K562 (cell line): ENCODE measurements at regions not wholly inside any gene's neighbourhood (a gene's known extent, or its start where the extent isn't known, plus 50 kb on each side); places are given as distances from the start of the nearest gene placed in this dataset.

ENCODE experiments used
- CREB3L1 ChIP-seq: fragments of 450-650 bp; IDR thresholded peaks from 2 replicates; pipeline ENCODE4 v1.6.1; 2014; ENCODE audit warnings: low read depth, mild to moderate bottlenecking, moderate library complexity, borderline replicate concordance
- CSDE1 ChIP-seq, 2 experiments: fragments of 450-650 bp; IDR thresholded peaks; 2 replicates each; pipeline ENCODE4 v1.6.1; 2016; ENCODE audit warnings: mild to moderate bottlenecking in 1 of 2
- DPF2 ChIP-seq: fragments of 450-650 bp; IDR thresholded peaks from 2 replicates; pipeline ENCODE4 v1.6.1; 2016
- EHMT2 ChIP-seq: fragments of 450-650 bp; IDR thresholded peaks from 2 replicates; pipeline ENCODE4 v1.6.1; 2018; ENCODE audit warnings: antibody characterized with exemption
- FIP1L1 ChIP-seq: fragments of 200-400 bp; formaldehyde crosslinking; IDR thresholded peaks from 2 replicates; pipeline ENCODE4 v1.6.1; 2018; ENCODE audit warnings: mild to moderate bottlenecking, low read depth, low read length; ENCODE audit not compliant: poor library complexity, severe bottlenecking
- FOXK2 ChIP-seq, 2 experiments: fragments of 450-650 bp; IDR thresholded peaks in 1 of 2; conservative IDR thresholded peaks in 1 of 2; 2 replicates each; pipeline ENCODE4 v1.6.1; 2016; ENCODE audit warnings: low read depth in 2 of 2, mild to moderate bottlenecking in 1 of 2
- GABPA ChIP-seq: fragments of 200-800 bp; sonication (Bioruptor generic); conservative IDR thresholded peaks from 2 replicates; pipeline ENCODE4 v1.6.1; 2016; ENCODE audit warnings: low read depth, missing genetic modification characterization, missing compliant biosample characterization
- GTF2E2 ChIP-seq: fragments of 200-800 bp; sonication (Bioruptor generic); IDR thresholded peaks from 2 replicates; pipeline ENCODE4 v1.6.1; 2016; ENCODE audit warnings: missing genetic modification characterization, missing compliant biosample characterization
- JUNB ChIP-seq: fragments of 450-650 bp; formaldehyde crosslinking; conservative IDR thresholded peaks from 2 replicates; pipeline ENCODE4 v1.4.0; 2020; ENCODE audit warnings: mild to moderate bottlenecking
- JUND ChIP-seq, 2 experiments: IDR thresholded peaks; 2 replicates in 1 of 2; 3 replicates in 1 of 2; pipeline ENCODE4 v1.6.1; 2011; ENCODE audit warnings: borderline replicate concordance in 2 of 2, low read depth in 2 of 2, low read length in 2 of 2, improper control_type of control experiment in 1 of 2, missing biosample characterization in 1 of 2, missing genetic modification characterization in 1 of 2, missing genetic modification reagents in 1 of 2
- MAFK ChIP-seq: IDR thresholded peaks from 2 replicates; pipeline ENCODE4 v1.6.1; 2011; ENCODE audit warnings: low read length, improper control_type of control experiment
- NFE2 ChIP-seq: IDR thresholded peaks from 2 replicates; pipeline ENCODE4 v1.6.1; 2014; ENCODE audit warnings: antibody characterized with exemption, low read depth
- PHTF2 ChIP-seq: fragments of 250-450 bp; sonication (Bioruptor Pico); IDR thresholded peaks from 2 replicates; pipeline ENCODE4 v1.5.0; 2021; ENCODE audit warnings: mild to moderate bottlenecking
- PTRF ChIP-seq: fragments of 450-650 bp; IDR thresholded peaks from 2 replicates; pipeline ENCODE4 v1.6.1; 2016; ENCODE audit warnings: mild to moderate bottlenecking, missing genetic modification characterization, missing compliant biosample characterization
- RBFOX2 ChIP-seq: fragments of 200-400 bp; formaldehyde crosslinking; IDR thresholded peaks from 2 replicates; pipeline ENCODE4 v1.6.1; 2017; ENCODE audit warnings: low read depth, mild to moderate bottlenecking, low read length, moderate library complexity
- SP1 ChIP-seq: sonication (generic); formaldehyde crosslinking; IDR thresholded peaks from 2 replicates; pipeline ENCODE4 v1.8.1; 2022; ENCODE audit warnings: mild to moderate bottlenecking, missing genetic modification reagents
- ZNF175 ChIP-seq: fragments of 200-800 bp; sonication (Bioruptor generic); IDR thresholded peaks from 2 replicates; pipeline ENCODE4 v1.6.1; 2016; ENCODE audit warnings: low read depth, mild to moderate bottlenecking, missing genetic modification characterization, missing compliant biosample characterization
- ZNF395 ChIP-seq: fragments of 200-800 bp; sonication (Bioruptor generic); IDR thresholded peaks from 2 replicates; pipeline ENCODE4 v1.6.1; 2017; ENCODE audit warnings: missing genetic modification characterization, missing compliant biosample characterization
- TF ChIP-seq, protein P1 (sequence below), 2 experiments: fragments of 450-650 bp in 1 of 2; IDR thresholded peaks; 2 replicates each; pipeline ENCODE4 v1.6.1; 2011 to 2017; ENCODE audit warnings: low read depth in 2 of 2, antibody characterized with exemption in 1 of 2, borderline replicate concordance in 1 of 2, low read length in 1 of 2, mild to moderate bottlenecking in 1 of 2, mixed read lengths in 1 of 2; ENCODE audit not compliant: control insufficient read depth in 1 of 2
- TF ChIP-seq, protein P2 (sequence below): fragments of 450-650 bp; conservative IDR thresholded peaks from 2 replicates; pipeline ENCODE4 v1.6.1; 2016; ENCODE audit warnings: missing genetic modification characterization, low read depth, mild to moderate bottlenecking, control low read depth, missing compliant biosample characterization

DNA sequence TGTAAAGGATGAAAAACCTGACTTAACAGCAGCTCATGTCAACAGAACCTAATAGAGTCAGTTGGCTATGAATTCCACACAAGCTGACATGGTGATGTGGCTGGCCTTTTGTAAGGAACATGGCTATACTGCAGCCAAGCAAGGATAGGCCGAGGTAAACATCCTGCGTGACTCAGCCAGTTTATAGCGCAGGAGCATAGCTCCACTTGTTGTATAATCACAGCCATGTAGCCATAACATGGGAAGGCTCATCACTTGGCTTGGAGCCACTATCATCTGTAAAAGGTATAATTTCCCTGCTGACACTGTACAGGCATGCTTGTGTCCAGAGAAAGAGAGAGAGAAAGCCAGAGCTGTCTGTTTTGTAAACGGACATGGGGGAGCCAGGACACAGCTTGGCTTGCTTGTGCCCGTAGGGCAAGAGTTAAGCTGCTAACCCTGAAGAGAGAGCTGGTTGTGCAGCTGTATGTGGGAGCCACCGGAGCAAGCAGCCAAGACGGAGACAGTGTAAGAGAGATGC lies 104.4 kb upstream of the PLET1 start (continued):
- TF ChIP-seq CREB3L1 (peak; percentile 23; the same call in 1 of the 2 replicates), SP1 (no peak), PTRF (tag) (peak; percentile 61; the same call in 1 of the 2 replicates), ZNF175 (CRISPR knock-in tag) (peak; percentile 89), CSDE1 (IDR thresholded peaks at IDR 0.05) (no peak), JUND (IDR thresholded peaks at IDR 0.05; ENCODE audit: borderline replicate concordance, low read depth, low read length) (peak; percentile 25; the same call in 1 of the 2 replicates), JUND (tag; IDR thresholded peaks at IDR 0.05; ENCODE audit: borderline replicate concordance, low read depth, low read length) (no peak), JUNB (CRISPR knock-in tag) (no peak), GTF2E2 (tag) (no peak), EHMT2 (peak; percentile 62; the same call in 1 of the 2 replicates), FOXK2 (conservative IDR thresholded peaks at IDR 0.05 in 1 of 2, IDR thresholded peaks at IDR 0.05 in 1 of 2; ENCODE audit: low read depth in 2 of 2) (peak; percentile 62 to 69), MAFK (peak; percentile 28; the same call in 1 of the 2 replicates), RBFOX2 (no peak), GABPA (tag) (peak; percentile 39; the same call in 1 of the 2 replicates), DPF2 (peak; percentile 14; the same call in 1 of the 2 replicates), FIP1L1 (no peak), NFE2 (peak; percentile 84), ZNF395 (CRISPR knock-in tag) (peak; percentile 48; the same call in 1 of the 2 replicates), PHTF2 (CRISPR knock-in tag) (no peak)
- TF ChIP-seq, protein P1, sequence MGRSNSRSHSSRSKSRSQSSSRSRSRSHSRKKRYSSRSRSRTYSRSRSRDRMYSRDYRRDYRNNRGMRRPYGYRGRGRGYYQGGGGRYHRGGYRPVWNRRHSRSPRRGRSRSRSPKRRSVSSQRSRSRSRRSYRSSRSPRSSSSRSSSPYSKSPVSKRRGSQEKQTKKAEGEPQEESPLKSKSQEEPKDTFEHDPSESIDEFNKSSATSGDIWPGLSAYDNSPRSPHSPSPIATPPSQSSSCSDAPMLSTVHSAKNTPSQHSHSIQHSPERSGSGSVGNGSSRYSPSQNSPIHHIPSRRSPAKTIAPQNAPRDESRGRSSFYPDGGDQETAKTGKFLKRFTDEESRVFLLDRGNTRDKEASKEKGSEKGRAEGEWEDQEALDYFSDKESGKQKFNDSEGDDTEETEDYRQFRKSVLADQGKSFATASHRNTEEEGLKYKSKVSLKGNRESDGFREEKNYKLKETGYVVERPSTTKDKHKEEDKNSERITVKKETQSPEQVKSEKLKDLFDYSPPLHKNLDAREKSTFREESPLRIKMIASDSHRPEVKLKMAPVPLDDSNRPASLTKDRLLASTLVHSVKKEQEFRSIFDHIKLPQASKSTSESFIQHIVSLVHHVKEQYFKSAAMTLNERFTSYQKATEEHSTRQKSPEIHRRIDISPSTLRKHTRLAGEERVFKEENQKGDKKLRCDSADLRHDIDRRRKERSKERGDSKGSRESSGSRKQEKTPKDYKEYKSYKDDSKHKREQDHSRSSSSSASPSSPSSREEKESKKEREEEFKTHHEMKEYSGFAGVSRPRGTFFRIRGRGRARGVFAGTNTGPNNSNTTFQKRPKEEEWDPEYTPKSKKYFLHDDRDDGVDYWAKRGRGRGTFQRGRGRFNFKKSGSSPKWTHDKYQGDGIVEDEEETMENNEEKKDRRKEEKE (IDR thresholded peaks at IDR 0.05; ENCODE audit: borderline replicate concordance in 1 of 2, control insufficient read depth in 1 of 2, low read depth in 2 of 2, low read length in 1 of 2) = no peak
- TF ChIP-seq, protein P2, sequence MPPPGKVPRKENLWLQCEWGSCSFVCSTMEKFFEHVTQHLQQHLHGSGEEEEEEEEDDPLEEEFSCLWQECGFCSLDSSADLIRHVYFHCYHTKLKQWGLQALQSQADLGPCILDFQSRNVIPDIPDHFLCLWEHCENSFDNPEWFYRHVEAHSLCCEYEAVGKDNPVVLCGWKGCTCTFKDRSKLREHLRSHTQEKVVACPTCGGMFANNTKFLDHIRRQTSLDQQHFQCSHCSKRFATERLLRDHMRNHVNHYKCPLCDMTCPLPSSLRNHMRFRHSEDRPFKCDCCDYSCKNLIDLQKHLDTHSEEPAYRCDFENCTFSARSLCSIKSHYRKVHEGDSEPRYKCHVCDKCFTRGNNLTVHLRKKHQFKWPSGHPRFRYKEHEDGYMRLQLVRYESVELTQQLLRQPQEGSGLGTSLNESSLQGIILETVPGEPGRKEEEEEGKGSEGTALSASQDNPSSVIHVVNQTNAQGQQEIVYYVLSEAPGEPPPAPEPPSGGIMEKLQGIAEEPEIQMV (tag) = peak; percentile 63; the same call in 1 of the 2 replicates
